ENCODE measurements at regions not wholly inside any gene's neighbourhood (a gene's known extent, or its start where the extent isn't known, plus 50 kb on each side); places are given as distances from the start of the nearest gene placed in this dataset.
A peak's percentile ranks its signal among the peaks of the same experiment; 100 is the strongest.

DNA sequence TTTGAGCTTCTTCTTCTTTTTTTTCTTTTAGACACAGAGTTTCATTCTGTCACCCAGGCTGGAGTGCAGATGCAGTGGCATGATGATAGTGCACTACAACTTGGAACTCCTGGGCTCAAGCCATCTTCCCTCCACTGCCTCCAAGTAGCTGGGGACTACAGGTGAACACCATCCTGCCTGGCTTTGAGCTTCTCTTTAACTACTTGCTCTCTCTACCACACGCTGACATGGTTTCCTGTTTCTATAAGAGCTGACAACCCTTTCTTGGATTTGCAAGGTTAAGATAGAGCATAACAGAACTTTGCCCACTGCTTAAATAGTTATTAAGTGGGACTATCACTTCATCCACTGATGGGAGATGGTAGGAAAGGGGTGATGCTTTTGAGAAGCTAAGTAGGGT, 82.4 kb upstream of the SLC38A2 start:
- ATAC-seq (replicated peaks in 1 of 4) (peak; percentile 53 to 76 (median 68)), DNase-seq (peak in 2 of 35 experiments; percentile 8 to 33)
- H3K27me3 ChIP-seq (replicated peaks in 1 of 2; ENCODE audit: control insufficient read depth in 2 of 2, extremely low read depth in 1 of 2, insufficient read depth in 2 of 2, low read length in 1 of 2): no peaks in the 10 kb centered on the region
- POLR2A ChIA-PET: interaction anchor here (0.5 to 0.7 kb wide), 4 partner anchors 15 to 1141 kb away, joined by 3 to 5 read pairs (median 4); no protein-coding TSS in a partner anchor
- peak overlapping the region; percentile 34 for H3K27ac ChIP-seq (ENCODE audit: low read length)
- CTCF ChIA-PET: interaction anchor here in 1 of 2 donors (1.2 kb wide), 1 partner anchor 330 kb away, joined by 3 read pairs; no protein-coding TSS in a partner anchor
- Mint-ChIP-seq H3K9me3 (no peaks in the 10 kb centered on the region), H3K27ac (peak overlapping the region; percentile 74 to 75), H3K27me3 (no peaks in the 10 kb centered on the region), H3K36me3 (no peaks in the 10 kb centered on the region), H3K4me3 (peak overlapping the region in 2 of 3 donors; percentile 5 to 50), H3K4me1 (peaks cover 63 to 72% (median 65%) of the 10 kb centered on the region in 3 donors)
- no peaks in the 10 kb centered on the region for H3K36me3 ChIP-seq (ENCODE audit: control insufficient read depth in 2 of 2, extremely low read depth in 1 of 2, insufficient read depth in 1 of 2, low read length in 1 of 2)
- peaks cover 36 to 37% of the 10 kb centered on the region in 2 experiments for H3K4me1 ChIP-seq (ENCODE audit: control insufficient read depth in 1 of 2, extremely low read depth in 1 of 2, insufficient read depth in 2 of 2, low read length in 2 of 2)
- no CpG with 5 or more reads among the region's 1 CpG for WGBS (ENCODE audit: insufficient coverage)
- H3K4me3 ChIP-seq (ENCODE audit: control insufficient read depth in 1 of 2, extremely low read depth in 1 of 2, low read length in 1 of 2): no peak overlapping the region
- H3K9me3 ChIP-seq: no peaks in the 10 kb centered on the region

DNA sequence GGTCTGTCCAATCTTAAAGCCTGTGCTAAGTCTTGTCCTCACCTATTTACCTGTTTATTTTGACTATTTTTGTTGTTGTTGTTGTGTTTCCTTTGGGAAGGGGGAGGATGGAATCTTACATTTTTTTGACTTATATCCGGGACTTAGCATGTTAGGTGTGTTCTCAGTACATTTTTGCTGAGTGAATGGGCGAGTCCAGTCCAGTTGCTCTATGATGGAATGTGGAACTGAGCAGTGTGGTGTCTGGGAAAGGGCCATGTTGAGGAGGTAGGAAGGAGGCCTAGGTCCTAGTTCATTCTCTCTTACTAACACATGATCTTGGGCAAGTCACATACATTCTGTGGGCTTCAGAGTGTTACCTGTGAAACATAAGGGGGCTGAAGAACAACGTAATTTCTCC, 80.9 kb upstream of the SLC38A2 start:
- Histone ChIP-seq H3K9me3 (no peaks in the 10 kb centered on the region), H3K27me3 (replicated peaks in 1 of 2; ENCODE audit: control insufficient read depth in 2 of 2, extremely low read depth in 1 of 2, insufficient read depth in 2 of 2, low read length in 1 of 2) (no peaks in the 10 kb centered on the region), H3K36me3 (ENCODE audit: control insufficient read depth in 2 of 2, extremely low read depth in 1 of 2, insufficient read depth in 1 of 2, low read length in 1 of 2) (no peaks in the 10 kb centered on the region), H3K4me1 (ENCODE audit: control insufficient read depth in 1 of 2, extremely low read depth in 1 of 2, insufficient read depth in 2 of 2, low read length in 2 of 2) (peaks cover 24 to 30% of the 10 kb centered on the region in 2 experiments), H3K4me3 (ENCODE audit: control insufficient read depth in 1 of 2, extremely low read depth in 1 of 2, low read length in 1 of 2) (no peak overlapping the region), H3K27ac (ENCODE audit: low read length) (no peak overlapping the region)
- H3K36me3 Mint-ChIP-seq: no peaks in the 10 kb centered on the region
- no peak overlapping the region for H3K4me3 Mint-ChIP-seq
- no peaks in the 10 kb centered on the region for H3K9me3 Mint-ChIP-seq
- WGBS (ENCODE audit: insufficient coverage): 100% methylated on average over 2 of the region's 3 CpGs
- H3K27ac Mint-ChIP-seq: no peak overlapping the region
- H3K4me1 Mint-ChIP-seq: peaks cover 57 to 66% (median 61%) of the 10 kb centered on the region in 3 donors
- CTCF ChIA-PET: no interaction called here
- ATAC-seq (replicated peaks in 1 of 4) (no peak), DNase-seq (no peak)
- POLR2A ChIA-PET: no interaction called here
- no peaks in the 10 kb centered on the region for H3K27me3 Mint-ChIP-seq

DNA sequence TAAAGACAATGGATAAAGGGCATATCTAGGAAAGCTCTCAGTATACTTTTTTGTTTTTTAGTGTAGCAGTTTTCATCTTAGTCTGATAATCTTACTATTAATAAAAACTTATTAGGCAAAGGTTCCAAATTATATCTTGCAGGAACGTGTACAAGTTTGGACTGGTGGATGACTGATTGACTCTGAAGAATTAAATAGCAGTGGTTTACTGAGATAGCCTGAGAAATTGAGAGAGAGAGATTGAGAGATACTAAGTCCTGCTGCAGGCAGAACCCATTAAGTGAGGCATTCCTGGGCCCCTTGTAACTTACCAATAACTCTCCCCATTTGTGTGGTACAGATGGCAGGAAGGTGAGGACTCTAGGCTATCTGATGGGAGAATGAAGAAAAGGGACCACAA, 80.2 kb upstream of the SLC38A2 start:
- no peaks in the 10 kb centered on the region for H3K9me3 Mint-ChIP-seq
- no peak for DNase-seq
- H3K27me3 ChIP-seq (replicated peaks in 1 of 2; ENCODE audit: control insufficient read depth in 2 of 2, extremely low read depth in 1 of 2, insufficient read depth in 2 of 2, low read length in 1 of 2): no peaks in the 10 kb centered on the region
- H3K9me3 ChIP-seq: no peaks in the 10 kb centered on the region
- no peak overlapping the region for H3K27ac ChIP-seq (ENCODE audit: low read length)
- H3K36me3 Mint-ChIP-seq: no peaks in the 10 kb centered on the region
- no peak overlapping the region for H3K4me3 ChIP-seq (ENCODE audit: control insufficient read depth in 1 of 2, extremely low read depth in 1 of 2, low read length in 1 of 2)
- no peak overlapping the region for H3K4me3 Mint-ChIP-seq
- POLR2A ChIA-PET: no interaction called here
- no peaks in the 10 kb centered on the region for H3K36me3 ChIP-seq (ENCODE audit: control insufficient read depth in 2 of 2, extremely low read depth in 1 of 2, insufficient read depth in 1 of 2, low read length in 1 of 2)
- H3K27ac Mint-ChIP-seq: no peak overlapping the region
- WGBS (ENCODE audit: insufficient coverage): no CpG with 5 or more reads among the region's 1 CpG
- no peaks in the 10 kb centered on the region for H3K27me3 Mint-ChIP-seq
- peaks cover 23 to 27% of the 10 kb centered on the region in 2 experiments for H3K4me1 ChIP-seq (ENCODE audit: control insufficient read depth in 1 of 2, extremely low read depth in 1 of 2, insufficient read depth in 2 of 2, low read length in 2 of 2)
- no peak for ATAC-seq (replicated peaks in 1 of 4)
- H3K4me1 Mint-ChIP-seq: peaks cover 51 to 60% (median 57%) of the 10 kb centered on the region in 3 donors
- CTCF ChIA-PET: no interaction called here

DNA sequence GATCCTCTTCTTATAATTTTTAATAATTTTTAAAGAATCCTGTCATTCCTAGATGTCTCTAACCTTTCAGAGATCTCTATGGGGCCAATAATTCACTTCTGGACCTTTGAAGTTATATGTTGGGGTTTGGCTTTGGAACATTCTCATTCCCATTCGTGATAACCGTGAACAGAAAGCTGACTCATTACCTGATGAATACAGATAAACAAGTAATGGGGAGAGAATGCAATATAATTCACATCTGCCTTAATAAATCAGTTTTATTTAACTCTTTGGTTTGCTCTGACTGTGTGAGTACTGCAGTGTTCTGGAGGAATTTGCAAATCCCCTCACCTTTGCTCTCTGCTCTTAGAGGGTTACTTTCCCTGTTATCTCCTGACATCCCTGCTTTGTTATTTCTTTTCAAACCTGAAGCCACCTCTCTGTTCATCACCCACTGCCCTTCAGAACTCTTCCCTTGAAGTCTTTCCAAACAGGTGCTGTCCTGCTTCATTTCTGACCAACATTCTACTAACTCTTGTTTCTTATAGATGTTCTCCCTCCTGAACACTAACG, 79.6 kb upstream of the SLC38A2 start:
- no CpG with 5 or more reads among the region's 3 CpGs for WGBS (ENCODE audit: insufficient coverage)
- Histone ChIP-seq H3K4me1 (ENCODE audit: control insufficient read depth in 1 of 2, extremely low read depth in 1 of 2, insufficient read depth in 2 of 2, low read length in 2 of 2) (peaks cover 23 to 27% of the 10 kb centered on the region in 2 experiments), H3K9me3 (no peaks in the 10 kb centered on the region), H3K27ac (ENCODE audit: low read length) (no peak overlapping the region), H3K27me3 (replicated peaks in 1 of 2; ENCODE audit: control insufficient read depth in 2 of 2, extremely low read depth in 1 of 2, insufficient read depth in 2 of 2, low read length in 1 of 2) (no peaks in the 10 kb centered on the region), H3K4me3 (ENCODE audit: control insufficient read depth in 1 of 2, extremely low read depth in 1 of 2, low read length in 1 of 2) (no peak overlapping the region), H3K36me3 (ENCODE audit: control insufficient read depth in 2 of 2, extremely low read depth in 1 of 2, insufficient read depth in 1 of 2, low read length in 1 of 2) (no peaks in the 10 kb centered on the region)
- Mint-ChIP-seq H3K36me3 (no peaks in the 10 kb centered on the region), H3K4me1 (peaks cover 50 to 57% (median 55%) of the 10 kb centered on the region in 3 donors), H3K27ac (no peak overlapping the region), H3K9me3 (no peaks in the 10 kb centered on the region), H3K4me3 (no peak overlapping the region), H3K27me3 (no peaks in the 10 kb centered on the region)
- POLR2A ChIA-PET: no interaction called here
- no peak for ATAC-seq (replicated peaks in 1 of 4)
- no peak for DNase-seq
- CTCF ChIA-PET: no interaction called here

DNA sequence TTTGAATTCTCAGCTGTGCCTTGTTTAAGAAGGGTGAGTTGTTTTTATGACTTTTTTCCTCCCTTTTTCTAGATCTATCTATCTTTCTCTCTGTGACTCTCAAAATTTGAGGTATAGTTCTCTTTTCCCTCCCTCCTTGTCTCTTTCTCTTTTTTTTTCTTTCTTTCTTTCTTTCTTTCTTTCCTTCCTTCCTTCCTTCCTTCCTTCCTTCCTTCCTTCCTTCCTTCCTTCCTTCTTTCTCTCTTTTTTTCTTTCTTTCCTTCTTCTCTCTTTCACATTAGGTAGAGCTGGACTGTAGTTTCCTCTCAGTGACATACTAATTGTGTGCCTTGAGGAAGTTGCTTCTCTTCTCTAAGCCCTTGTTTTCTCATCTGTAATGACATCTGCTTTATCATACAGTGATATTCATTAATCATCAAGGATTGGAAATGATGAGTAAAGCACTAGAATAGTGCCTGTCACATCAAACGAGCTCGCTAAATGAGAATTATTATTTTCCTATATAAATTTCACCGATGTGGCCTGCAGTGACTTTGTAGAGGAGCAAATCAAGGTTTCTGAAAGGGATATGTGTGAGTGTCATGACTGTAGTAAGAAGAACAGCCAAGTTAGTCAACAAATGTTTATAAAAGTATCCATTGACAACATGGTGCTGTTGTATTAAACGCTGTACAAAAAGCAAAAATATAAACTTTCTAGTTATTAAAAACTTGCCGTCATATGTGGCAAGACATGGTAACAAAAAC, 78.9 kb upstream of the SLC38A2 start:
- ChIA-PET POLR2A (interaction anchor here in 1 of 2 donors (0.7 kb wide), 1 partner anchor 42 kb away, joined by 3 read pairs; no protein-coding TSS in a partner anchor), CTCF (no interaction called here)
- Mint-ChIP-seq H3K4me1 (peaks cover 45 to 53% (median 48%) of the 10 kb centered on the region in 3 donors), H3K27ac (peak overlapping the region; percentile 9 to 19), H3K36me3 (no peaks in the 10 kb centered on the region), H3K9me3 (no peaks in the 10 kb centered on the region), H3K4me3 (peak overlapping the region in 1 of 3 donors; percentile 2), H3K27me3 (no peaks in the 10 kb centered on the region)
- DNase-seq: no peak
- Histone ChIP-seq H3K4me3 (ENCODE audit: control insufficient read depth in 1 of 2, extremely low read depth in 1 of 2, low read length in 1 of 2) (no peak overlapping the region), H3K36me3 (ENCODE audit: control insufficient read depth in 2 of 2, extremely low read depth in 1 of 2, insufficient read depth in 1 of 2, low read length in 1 of 2) (no peaks in the 10 kb centered on the region), H3K27ac (ENCODE audit: low read length) (no peak overlapping the region), H3K27me3 (replicated peaks in 1 of 2; ENCODE audit: control insufficient read depth in 2 of 2, extremely low read depth in 1 of 2, insufficient read depth in 2 of 2, low read length in 1 of 2) (no peaks in the 10 kb centered on the region), H3K9me3 (no peaks in the 10 kb centered on the region), H3K4me1 (ENCODE audit: control insufficient read depth in 1 of 2, extremely low read depth in 1 of 2, insufficient read depth in 2 of 2, low read length in 2 of 2) (peaks cover 23 to 25% of the 10 kb centered on the region in 2 experiments)
- WGBS (ENCODE audit: insufficient coverage): no CpG with 5 or more reads among the region's 5 CpGs
- ATAC-seq (replicated peaks in 1 of 4): no peak

DNA sequence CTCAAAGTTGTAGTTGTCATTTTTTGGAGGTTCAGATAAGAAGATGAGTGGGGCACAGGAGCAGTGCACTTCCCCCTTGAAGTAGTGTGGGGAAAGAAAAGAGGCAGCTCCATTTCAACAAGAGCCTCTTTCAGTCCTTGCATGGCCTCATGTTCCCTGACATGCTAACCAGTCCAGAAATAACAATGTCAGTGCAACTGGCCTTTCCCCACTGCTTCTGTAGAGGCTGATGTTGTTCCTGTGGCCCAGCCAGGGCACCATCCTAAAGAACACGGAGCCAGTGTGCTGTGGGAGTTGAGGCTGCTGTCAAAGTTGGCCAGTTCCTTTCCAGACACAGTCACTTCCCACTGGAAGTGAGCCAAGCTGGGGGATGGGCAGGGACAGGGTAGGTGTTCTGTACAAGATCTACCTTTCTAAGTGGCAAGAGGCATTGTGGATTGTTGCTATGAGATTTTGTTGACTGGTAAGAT, 77.7 kb upstream of the SLC38A2 start:
- H3K36me3 ChIP-seq (ENCODE audit: control insufficient read depth in 2 of 2, extremely low read depth in 1 of 2, insufficient read depth in 1 of 2, low read length in 1 of 2): no peaks in the 10 kb centered on the region
- no peak overlapping the region for H3K4me3 ChIP-seq (ENCODE audit: control insufficient read depth in 1 of 2, extremely low read depth in 1 of 2, low read length in 1 of 2)
- ATAC-seq (replicated peaks in 1 of 4): no peak
- H3K9me3 ChIP-seq: no peaks in the 10 kb centered on the region
- no peak for DNase-seq
- H3K4me1 Mint-ChIP-seq: peaks cover 39 to 48% (median 42%) of the 10 kb centered on the region in 3 donors
- peaks cover 14 to 23% of the 10 kb centered on the region in 2 experiments for H3K4me1 ChIP-seq (ENCODE audit: control insufficient read depth in 1 of 2, extremely low read depth in 1 of 2, insufficient read depth in 2 of 2, low read length in 2 of 2)
- peak overlapping the region in 1 of 3 donors; percentile 39 for H3K4me3 Mint-ChIP-seq
- no peak overlapping the region for H3K27ac ChIP-seq (ENCODE audit: low read length)
- ChIA-PET POLR2A (interaction anchor here (0.6 kb wide), 2 partner anchors 9 to 565 kb away, joined by 3 to 5 read pairs; no protein-coding TSS in a partner anchor), CTCF (interaction anchor here in 1 of 2 donors (0.6 kb wide), 1 partner anchor 1095 kb away, joined by 3 read pairs; no protein-coding TSS in a partner anchor)
- no peaks in the 10 kb centered on the region for H3K36me3 Mint-ChIP-seq
- H3K9me3 Mint-ChIP-seq: no peaks in the 10 kb centered on the region
- H3K27ac Mint-ChIP-seq: peak overlapping the region in 1 of 2 donors; percentile 44
- no peaks in the 10 kb centered on the region for H3K27me3 Mint-ChIP-seq
- no CpG with 5 or more reads among the region's 1 CpG for WGBS (ENCODE audit: insufficient coverage)
- no peaks in the 10 kb centered on the region for H3K27me3 ChIP-seq (replicated peaks in 1 of 2; ENCODE audit: control insufficient read depth in 2 of 2, extremely low read depth in 1 of 2, insufficient read depth in 2 of 2, low read length in 1 of 2)
